ENCODE measurements at regions not wholly inside any gene's neighbourhood (a gene's known extent, or its start where the extent isn't known, plus 50 kb on each side); places are given as distances from the start of the nearest gene placed in this dataset.

- TF ChIP-seq REST (IDR thresholded peaks at IDR 0.05; ENCODE audit: unreplicated experiment) (no peak), ZNF331 (CRISPR knock-in tag; IDR thresholded peaks at IDR 0.05; ENCODE audit: low read depth) (no peak)
Measured at GRCh38 chr3:31444220-31445142, 88.2 kb upstream of the STT3B start (continued).

GRCh38 chr3:31445701-31446100 lies 87.0 kb upstream of the STT3B start:
- no peak overlapping the region for H3K27ac Mint-ChIP-seq
- H4K20me1 ChIP-seq (replicated peaks; ENCODE audit: insufficient read depth) = no peaks in the 10 kb centered on the region
- no peaks in the 10 kb centered on the region for H3K4me1 ChIP-seq (ENCODE audit: insufficient read depth)
- ATAC-seq = no peak
- H2AFZ ChIP-seq = no peak overlapping the region
- H3K36me3 ChIP-seq (ENCODE audit: insufficient read depth) = no peaks in the 10 kb centered on the region
- H3K4me3 ChIP-seq = no peak overlapping the region
- H3K4me3 Mint-ChIP-seq = no peak overlapping the region
- no peaks in the 10 kb centered on the region for H3K36me3 Mint-ChIP-seq (ENCODE audit: low read depth)
- H3F3A ChIP-seq (replicated peaks; ENCODE audit: low read depth) = no peaks in the 10 kb centered on the region
- no peak overlapping the region for H3K27ac ChIP-seq (ENCODE audit: low read depth)
- TF ChIP-seq POLR2AphosphoS5 (IDR thresholded peaks at IDR 0.05; ENCODE audit: low read depth) = no peak
- no peak for TF ChIP-seq ETS1 (IDR thresholded peaks at IDR 0.05)
- no peak for TF ChIP-seq EZH2 (IDR thresholded peaks at IDR 0.05; ENCODE audit: low read depth, unreplicated experiment)
- no peak for TF ChIP-seq REST (IDR thresholded peaks at IDR 0.05; ENCODE audit: unreplicated experiment)
- TF ChIP-seq CREB1 (CRISPR knock-in tag; IDR thresholded peaks at IDR 0.05; ENCODE audit: low read depth) = no peak
- no peak for TF ChIP-seq JUNB (IDR thresholded peaks at IDR 0.05; ENCODE audit: unreplicated experiment)
- TF ChIP-seq NANOG (IDR thresholded peaks at IDR 0.05; ENCODE audit: borderline replicate concordance) = no peak
- TF ChIP-seq EZH2phosphoT487 (IDR thresholded peaks at IDR 0.05; ENCODE audit: unreplicated experiment) = no peak
- H3K9me3 Mint-ChIP-seq = no peaks in the 10 kb centered on the region
- no peaks in the 10 kb centered on the region for H3K79me2 ChIP-seq (replicated peaks; ENCODE audit: insufficient read depth)
- H3K27me3 Mint-ChIP-seq (ENCODE audit: insufficient read depth, low read depth, poor library complexity) = peaks cover 10% of the 10 kb centered on the region
- DNase-seq (ENCODE audit: low spot score) = no peak
- H3K9me2 ChIP-seq (ENCODE audit: insufficient read depth) = 0 out of 2 replicates have a peak, but pooled peaks cover 8% of the 10 kb centered on the region
- H3K4me1 Mint-ChIP-seq = peaks cover 6% of the 10 kb centered on the region; the same call in 2 of the 3 replicates
- H3K27me3 ChIP-seq (ENCODE audit: insufficient read depth) = no peaks in the 10 kb centered on the region
- H3K4me2 ChIP-seq = no peak overlapping the region
